ENCODE measurements at regions not wholly inside any gene's neighbourhood (a gene's known extent, or its start where the extent isn't known, plus 50 kb on each side); places are given as distances from the start of the nearest gene placed in this dataset.

- no peak for DNase-seq
These were observed 242.7 kb upstream of the PDE10A start for GRCh38 chr6:165905744-165906143.

DNA sequence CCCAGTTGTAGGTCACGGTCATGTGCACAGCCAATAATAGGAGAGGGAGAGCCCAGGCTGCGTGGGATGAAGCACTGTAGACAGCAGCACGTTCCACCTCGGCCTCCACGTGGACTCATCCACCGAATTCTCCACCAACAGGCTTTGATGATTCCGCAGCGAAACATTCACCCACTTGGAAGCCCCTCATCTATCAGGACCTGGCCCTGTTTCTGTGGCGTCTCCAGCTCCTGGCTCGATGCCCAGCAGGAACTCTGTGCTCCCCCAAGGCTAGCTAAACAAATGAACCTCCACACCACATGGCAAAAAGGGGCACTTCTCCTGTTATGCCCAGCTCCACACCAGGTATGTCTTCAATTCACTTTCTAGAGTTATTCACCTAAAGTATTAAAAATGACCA, 237.9 kb upstream of the PDE10A start:
- DNase-seq = no peak

GRCh38 chr6:165899611-165900010, 236.6 kb upstream of the PDE10A start:
- DNase-seq = no peak

DNA sequence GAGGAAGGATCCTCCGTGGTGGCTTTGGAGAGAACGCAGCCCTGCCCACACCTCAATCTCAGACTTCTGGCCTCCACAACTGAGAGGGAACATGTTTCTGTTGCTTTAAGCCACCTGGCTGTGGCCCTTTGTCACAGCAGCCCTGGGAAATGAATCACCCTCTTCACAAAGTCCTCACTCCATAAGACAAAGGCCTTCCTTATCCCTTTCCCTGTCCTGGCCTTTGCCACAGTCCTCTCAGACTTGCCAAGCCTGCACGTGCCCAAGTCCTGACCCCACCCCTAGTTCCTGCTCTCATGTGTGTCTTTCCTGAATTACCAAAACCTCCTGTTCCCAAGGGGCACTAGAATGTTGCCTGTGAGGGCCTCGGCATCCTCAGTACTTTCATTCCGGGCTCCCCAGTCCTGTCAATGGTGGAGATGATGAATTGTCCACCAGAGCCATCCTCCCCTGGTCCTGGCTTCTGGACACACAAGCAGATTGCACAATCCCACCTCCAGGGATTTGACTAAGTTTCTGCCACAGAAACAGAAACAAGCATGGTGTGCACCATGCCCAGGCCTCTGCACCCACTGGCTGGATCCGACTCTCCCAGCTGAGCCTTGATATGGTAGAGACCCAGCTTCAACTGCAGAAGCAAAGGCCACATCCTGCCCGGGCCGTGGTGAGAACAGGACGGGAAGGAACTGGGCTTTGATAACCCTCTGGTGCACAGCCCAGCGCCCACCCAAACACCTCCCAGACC, 232.6 kb upstream of the PDE10A start:
- DNase-seq = peak; percentile 79

GRCh38 chr6:165894171-165894825, 231.3 kb upstream of the PDE10A start:
- DNase-seq = no peak

- DNase-seq = no peak
These were observed 230.4 kb upstream of the PDE10A start for GRCh38 chr6:165893431-165893830.

GRCh38 chr6:165891320-165891719, 228.3 kb upstream of the PDE10A start:
- peak; percentile 4 for DNase-seq

GRCh38 chr6:165890404-165890735, 227.3 kb upstream of the PDE10A start:
- no peak for DNase-seq

- DNase-seq = peak; percentile 69
These were observed 226.8 kb upstream of the PDE10A start for GRCh38 chr6:165889636-165890403.

- DNase-seq = no peak
These were observed 223.1 kb upstream of the PDE10A start for GRCh38 chr6:165886169-165886568.

- peak; percentile 81 for DNase-seq
These were observed 222.0 kb upstream of the PDE10A start for GRCh38 chr6:165884813-165885765.

- peak; percentile 6 for DNase-seq
These were observed 221.0 kb upstream of the PDE10A start for GRCh38 chr6:165883851-165884640.

GRCh38 chr6:165881806-165882205, 218.8 kb upstream of the PDE10A start:
- DNase-seq = no peak

- no peak for DNase-seq
These were observed 217.6 kb upstream of the PDE10A start for GRCh38 chr6:165880686-165881085.

- no peak for DNase-seq
These were observed 214.7 kb upstream of the PDE10A start for GRCh38 chr6:165877773-165878172.

DNA sequence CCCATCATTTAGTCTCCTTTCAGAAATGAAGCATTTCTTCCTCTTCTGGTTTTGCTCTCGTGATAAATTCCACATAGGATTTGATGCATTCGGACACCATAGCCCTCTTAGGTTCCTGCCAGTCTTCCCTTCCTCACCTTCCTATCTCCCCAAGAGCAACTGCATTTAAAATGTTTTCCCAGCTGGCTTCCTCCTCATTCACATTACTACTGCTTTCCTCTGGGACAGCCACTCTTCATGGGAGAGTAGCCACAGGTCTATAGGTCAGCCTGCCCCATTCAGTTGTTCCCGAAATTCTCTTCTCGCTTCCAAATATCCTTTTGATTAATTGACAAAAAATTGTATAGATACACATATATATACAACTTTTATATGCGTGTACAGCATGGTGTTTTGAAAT, 214.2 kb upstream of the PDE10A start:
- DNase-seq = no peak

- no peak for DNase-seq
These were observed 213.5 kb upstream of the PDE10A start for GRCh38 chr6:165876588-165876987.

- no peak for DNase-seq
These were observed 212.9 kb upstream of the PDE10A start for GRCh38 chr6:165875946-165876345.

- no peak for DNase-seq
These were observed 210.9 kb upstream of the PDE10A start for GRCh38 chr6:165873976-165874375.

- DNase-seq = no peak
These were observed 209.8 kb upstream of the PDE10A start for GRCh38 chr6:165872811-165873210.

GRCh38 chr6:165872311-165872710, 209.3 kb upstream of the PDE10A start:
- DNase-seq = no peak

DNA sequence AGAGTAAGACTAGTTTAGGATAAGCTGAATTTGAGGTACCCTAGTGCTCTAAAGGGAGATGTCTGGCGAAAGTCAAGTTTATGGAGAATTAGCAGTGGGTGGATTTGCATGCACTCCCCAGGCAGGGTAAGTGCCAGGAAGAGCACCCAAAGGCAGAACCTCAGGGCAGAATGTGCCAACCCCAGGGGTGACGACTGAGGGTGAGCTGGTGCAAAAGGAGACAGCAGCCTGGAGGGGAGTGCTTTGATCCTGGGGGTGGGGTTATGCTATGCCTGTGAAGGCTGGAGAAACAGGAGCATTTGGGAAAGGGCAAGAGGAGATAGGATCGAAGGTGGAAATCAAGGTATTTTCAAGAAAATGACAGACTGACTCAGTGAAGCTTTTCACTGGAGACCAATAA, 208.5 kb upstream of the PDE10A start:
- no peak for DNase-seq

Measured in DMS53 (cell line).